ENCODE measurements at regions not wholly inside any gene's neighbourhood (a gene's known extent, or its start where the extent isn't known, plus 50 kb on each side); places are given as distances from the start of the nearest gene placed in this dataset.
A peak's percentile ranks its signal among the peaks of the same experiment; 100 is the strongest.

DNA sequence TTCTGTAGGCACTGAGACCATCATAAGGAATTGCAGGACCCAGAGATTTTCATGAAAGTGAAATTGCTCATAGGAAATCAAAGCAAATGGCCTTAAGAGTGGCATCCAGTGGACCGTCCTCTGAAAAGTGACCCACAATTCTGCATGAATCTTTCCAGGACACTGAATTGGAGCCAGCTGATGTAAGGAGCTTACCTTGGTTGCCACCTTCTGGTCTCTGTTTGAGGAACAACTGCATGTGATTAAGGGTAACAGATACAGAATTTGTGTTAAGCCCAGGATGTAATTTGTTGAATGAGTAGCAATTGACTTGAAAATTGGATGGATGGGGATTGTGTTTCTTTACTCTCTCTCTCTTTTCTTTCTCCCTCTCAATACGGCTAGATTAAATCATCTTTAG, 49.9 kb upstream of the GAS1 start:
- H3K4me3 ChIP-seq (replicated peaks in 1 of 2; ENCODE audit: low read depth in 2 of 2, low read length in 2 of 2): no peak overlapping the region
- TF ChIP-seq, protein P1, sequence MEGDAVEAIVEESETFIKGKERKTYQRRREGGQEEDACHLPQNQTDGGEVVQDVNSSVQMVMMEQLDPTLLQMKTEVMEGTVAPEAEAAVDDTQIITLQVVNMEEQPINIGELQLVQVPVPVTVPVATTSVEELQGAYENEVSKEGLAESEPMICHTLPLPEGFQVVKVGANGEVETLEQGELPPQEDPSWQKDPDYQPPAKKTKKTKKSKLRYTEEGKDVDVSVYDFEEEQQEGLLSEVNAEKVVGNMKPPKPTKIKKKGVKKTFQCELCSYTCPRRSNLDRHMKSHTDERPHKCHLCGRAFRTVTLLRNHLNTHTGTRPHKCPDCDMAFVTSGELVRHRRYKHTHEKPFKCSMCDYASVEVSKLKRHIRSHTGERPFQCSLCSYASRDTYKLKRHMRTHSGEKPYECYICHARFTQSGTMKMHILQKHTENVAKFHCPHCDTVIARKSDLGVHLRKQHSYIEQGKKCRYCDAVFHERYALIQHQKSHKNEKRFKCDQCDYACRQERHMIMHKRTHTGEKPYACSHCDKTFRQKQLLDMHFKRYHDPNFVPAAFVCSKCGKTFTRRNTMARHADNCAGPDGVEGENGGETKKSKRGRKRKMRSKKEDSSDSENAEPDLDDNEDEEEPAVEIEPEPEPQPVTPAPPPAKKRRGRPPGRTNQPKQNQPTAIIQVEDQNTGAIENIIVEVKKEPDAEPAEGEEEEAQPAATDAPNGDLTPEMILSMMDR (IDR thresholded peaks at IDR 0.05; ENCODE audit: low read depth, low read length): no peak
- DNase-seq (ENCODE audit: low read depth in 2 of 2): no peak

DNA sequence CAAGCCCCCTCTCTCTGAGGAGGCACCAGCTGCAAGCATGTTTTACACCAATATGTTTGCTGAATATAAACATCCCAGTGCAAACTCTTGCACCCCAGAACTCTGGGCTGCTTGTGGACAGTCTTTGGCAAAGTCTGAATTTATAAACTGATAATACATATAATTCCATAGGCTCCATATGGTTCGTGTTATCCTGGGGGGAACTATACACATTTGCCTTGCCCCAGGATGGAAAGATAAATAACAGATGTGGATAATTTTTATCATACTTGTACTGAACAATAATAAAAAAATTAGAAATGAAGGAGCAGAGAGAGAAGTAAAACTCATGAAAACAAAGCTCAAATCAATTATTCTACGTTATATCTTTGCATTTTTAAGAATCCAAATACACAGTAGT, 50.6 kb upstream of the GAS1 start:
- no peak for DNase-seq (ENCODE audit: low read depth in 2 of 2)
- no peak overlapping the region for H3K4me3 ChIP-seq (replicated peaks in 1 of 2; ENCODE audit: low read depth in 2 of 2, low read length in 2 of 2)
- TF ChIP-seq, protein P1 (IDR thresholded peaks at IDR 0.05; ENCODE audit: low read depth, low read length): no peak

DNA sequence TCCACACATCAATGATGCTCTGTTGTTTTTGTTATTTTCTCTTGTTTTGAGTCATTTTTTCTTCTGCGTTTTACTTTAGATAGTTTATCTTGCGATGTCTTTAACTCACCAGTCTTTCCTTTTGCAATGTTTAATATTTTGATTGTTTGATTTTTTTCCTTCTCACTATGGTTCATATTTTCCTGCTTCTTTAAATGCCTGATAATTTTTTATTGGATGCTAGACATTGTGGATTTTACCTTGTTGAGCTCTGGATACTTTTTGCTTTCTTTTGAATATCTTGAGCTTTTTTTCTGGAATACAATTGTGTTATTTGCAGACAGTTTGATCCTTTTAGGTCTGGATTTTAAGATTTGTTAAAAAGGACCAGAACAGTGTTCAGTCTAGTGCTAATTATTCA, 55.2 kb upstream of the GAS1 start:
- TF ChIP-seq, protein P1 (IDR thresholded peaks at IDR 0.05; ENCODE audit: low read depth, low read length): no peak
- no peak overlapping the region for H3K4me3 ChIP-seq (replicated peaks in 1 of 2; ENCODE audit: low read depth in 2 of 2, low read length in 2 of 2)
- DNase-seq (ENCODE audit: low read depth in 2 of 2): no peak

DNA sequence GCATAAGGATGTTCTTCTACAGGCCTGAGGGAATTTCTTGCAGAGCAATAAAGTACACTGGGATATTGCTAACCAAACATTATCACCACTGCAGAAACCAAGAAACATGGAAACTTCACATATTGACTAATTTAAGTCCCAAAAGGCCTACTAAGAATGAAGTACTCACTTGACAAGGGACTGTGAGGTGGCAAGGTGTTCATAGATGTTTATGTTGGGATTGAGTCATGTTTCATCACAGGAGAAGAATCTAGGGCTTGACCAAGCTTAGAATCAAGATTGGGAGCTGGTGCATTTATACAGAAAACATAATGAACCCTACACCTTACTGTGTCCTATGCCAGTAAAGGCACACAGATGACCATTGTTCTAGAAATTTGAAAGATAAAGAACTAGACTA, 56.7 kb upstream of the GAS1 start:
- H3K4me3 ChIP-seq (replicated peaks in 1 of 2; ENCODE audit: low read depth in 2 of 2, low read length in 2 of 2): no peak overlapping the region
- TF ChIP-seq, protein P1 (IDR thresholded peaks at IDR 0.05; ENCODE audit: low read depth, low read length): no peak
- no peak for DNase-seq (ENCODE audit: low read depth in 2 of 2)

DNA sequence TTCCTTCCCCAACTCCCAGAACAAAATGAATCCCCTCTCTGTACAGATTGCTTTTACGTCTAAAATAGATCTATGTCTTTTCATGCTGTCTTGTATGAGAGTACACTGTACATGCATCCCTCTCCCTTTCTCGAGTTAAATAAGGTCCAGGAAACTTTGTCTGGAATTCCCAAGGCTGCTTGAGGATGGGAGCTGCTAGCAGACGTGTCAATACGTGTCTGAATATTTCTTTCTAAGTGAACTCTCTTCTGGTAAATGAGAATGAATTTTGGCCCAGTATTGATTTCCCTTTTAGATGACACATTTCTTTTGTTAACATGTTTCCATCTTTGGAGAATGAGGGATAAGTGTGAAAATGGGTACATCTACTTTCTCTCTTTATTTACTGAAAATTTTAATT, 59.6 kb upstream of the GAS1 start:
- DNase-seq (ENCODE audit: low read depth in 2 of 2): no peak
- H3K4me3 ChIP-seq (replicated peaks in 1 of 2; ENCODE audit: low read depth in 2 of 2, low read length in 2 of 2): no peak overlapping the region
- TF ChIP-seq, protein P1 (IDR thresholded peaks at IDR 0.05; ENCODE audit: low read depth, low read length): no peak

DNA sequence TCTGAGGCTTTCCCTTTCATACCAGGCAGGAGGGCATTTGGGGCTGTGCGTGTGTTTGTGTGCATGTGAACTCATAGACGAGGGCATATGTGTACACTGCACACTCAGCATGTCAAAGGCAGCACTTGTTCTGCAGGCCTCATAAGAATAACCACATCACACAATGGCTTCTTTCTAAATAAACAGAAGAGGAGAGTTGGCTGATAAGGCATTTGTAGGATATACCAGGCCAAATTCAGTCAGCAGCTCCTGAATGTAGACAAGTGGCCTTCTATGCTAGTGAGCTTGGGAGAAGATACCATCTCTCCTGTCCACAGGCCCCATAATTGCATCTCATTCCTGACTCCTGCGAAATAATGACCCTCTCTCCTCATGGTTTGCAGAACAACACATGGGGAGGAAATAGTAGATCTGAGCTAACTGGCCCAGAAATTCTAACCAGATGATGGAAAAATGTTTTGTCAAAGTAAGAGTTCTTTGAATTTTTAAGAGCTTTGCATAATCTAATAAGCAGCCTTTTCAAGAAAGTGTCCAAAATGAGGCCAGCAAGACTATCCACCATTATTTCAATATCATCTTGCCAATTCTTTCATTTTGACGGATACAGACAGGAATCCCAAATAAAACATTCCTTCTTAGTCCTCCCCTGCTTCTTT, 60.5 kb upstream of the GAS1 start:
- H3K4me3 ChIP-seq (replicated peaks in 1 of 2; ENCODE audit: low read depth in 2 of 2, low read length in 2 of 2): no peak overlapping the region
- peak in 1 of 2 donors; percentile 33 for DNase-seq (ENCODE audit: low read depth in 2 of 2)
- TF ChIP-seq, protein P1 (IDR thresholded peaks at IDR 0.05; ENCODE audit: low read depth, low read length): no peak

DNA sequence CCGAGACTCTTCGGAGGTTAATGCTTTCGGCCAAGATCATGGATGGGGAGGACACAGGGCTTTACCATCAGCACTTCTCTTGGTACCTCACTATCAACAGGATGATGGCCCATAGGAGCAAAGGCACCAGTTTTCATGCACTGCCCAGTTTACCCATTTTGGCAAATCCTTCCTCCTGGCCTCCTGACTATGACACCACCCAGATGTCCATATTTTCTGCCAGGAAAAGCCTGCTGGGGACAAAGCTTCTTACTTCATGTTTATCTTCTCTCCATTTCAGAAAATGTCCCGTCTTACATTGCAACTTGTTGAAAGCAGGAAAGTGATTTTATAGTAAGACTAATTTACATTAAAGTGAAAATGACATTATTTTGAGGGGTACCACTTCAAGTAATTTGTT, 61.4 kb upstream of the GAS1 start:
- TF ChIP-seq, protein P1 (IDR thresholded peaks at IDR 0.05; ENCODE audit: low read depth, low read length): no peak
- no peak for DNase-seq (ENCODE audit: low read depth in 2 of 2)

More for the DNA sequence above, 61.4 kb upstream of the GAS1 start:
- no peak overlapping the region for H3K4me3 ChIP-seq (replicated peaks in 1 of 2; ENCODE audit: low read depth in 2 of 2, low read length in 2 of 2)
